C4-2B (cell line): ENCODE measurements at regions not wholly inside any gene's neighbourhood (a gene's known extent, or its start where the extent isn't known, plus 50 kb on each side); places are given as distances from the start of the nearest gene placed in this dataset.

Source experiments
- ZFX ChIP-seq: fragments of 450-650 bp; IDR thresholded peaks from 2 replicates; pipeline ENCODE4 v1.6.1; 2017
- TF ChIP-seq, protein P1 (sequence below): fragments of 450-650 bp; conservative IDR thresholded peaks from 2 replicates; pipeline ENCODE4 v1.5.1; 2017; ENCODE audit warnings: mild to moderate bottlenecking

DNA sequence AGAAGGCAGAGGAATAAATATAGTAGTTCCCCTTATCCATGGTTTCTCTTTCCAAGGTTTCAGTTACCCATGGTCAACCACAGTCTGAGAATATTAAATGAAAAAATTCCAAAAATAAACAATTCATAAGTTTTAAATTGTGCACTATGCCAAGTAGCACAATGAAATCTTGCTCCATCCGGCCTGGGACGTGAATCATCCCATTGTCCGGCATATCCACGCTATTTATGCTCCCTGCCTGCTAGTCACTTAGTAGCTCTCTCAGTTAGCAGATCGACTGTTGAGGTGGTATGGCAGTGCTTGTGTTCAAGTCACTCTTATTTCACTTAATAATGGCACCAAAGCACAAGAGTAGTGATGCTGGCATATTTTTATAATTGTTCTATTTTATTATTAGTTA, 58.6 kb upstream of the ARHGAP29 start:
- TF ChIP-seq, protein P1, sequence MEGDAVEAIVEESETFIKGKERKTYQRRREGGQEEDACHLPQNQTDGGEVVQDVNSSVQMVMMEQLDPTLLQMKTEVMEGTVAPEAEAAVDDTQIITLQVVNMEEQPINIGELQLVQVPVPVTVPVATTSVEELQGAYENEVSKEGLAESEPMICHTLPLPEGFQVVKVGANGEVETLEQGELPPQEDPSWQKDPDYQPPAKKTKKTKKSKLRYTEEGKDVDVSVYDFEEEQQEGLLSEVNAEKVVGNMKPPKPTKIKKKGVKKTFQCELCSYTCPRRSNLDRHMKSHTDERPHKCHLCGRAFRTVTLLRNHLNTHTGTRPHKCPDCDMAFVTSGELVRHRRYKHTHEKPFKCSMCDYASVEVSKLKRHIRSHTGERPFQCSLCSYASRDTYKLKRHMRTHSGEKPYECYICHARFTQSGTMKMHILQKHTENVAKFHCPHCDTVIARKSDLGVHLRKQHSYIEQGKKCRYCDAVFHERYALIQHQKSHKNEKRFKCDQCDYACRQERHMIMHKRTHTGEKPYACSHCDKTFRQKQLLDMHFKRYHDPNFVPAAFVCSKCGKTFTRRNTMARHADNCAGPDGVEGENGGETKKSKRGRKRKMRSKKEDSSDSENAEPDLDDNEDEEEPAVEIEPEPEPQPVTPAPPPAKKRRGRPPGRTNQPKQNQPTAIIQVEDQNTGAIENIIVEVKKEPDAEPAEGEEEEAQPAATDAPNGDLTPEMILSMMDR: no peak
- TF ChIP-seq ZFX: no peak
